ENCODE measurements at regions not wholly inside any gene's neighbourhood (a gene's known extent, or its start where the extent isn't known, plus 50 kb on each side); places are given as distances from the start of the nearest gene placed in this dataset.

DNA sequence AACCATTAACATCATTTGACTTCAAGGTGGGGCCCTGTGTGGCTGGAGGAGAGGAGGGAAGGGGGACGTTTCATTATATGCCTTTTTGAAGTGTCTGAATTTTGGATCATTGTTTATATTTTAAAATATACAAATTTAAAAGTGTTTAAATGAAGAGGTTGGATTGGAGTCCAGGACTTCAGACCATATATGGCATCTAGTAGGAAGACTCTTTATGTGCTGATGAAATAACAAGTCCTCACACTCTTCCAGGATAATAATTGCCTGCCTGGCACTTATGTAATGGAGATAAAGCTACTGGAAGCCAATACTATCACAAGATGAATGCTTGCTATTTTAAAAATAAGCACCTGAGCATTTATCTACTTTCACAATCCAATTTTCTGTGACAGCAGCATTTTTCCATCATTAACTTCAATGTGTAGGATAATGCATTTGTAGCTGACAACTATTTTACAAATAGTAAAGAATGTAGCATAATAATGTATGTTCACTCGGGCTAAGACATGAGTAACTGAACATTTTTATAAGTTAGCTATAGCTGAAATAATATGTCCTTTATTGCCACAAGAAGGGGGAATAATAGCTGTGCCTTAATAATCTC is 188.4 kb downstream of the MTCL1 start (continued):
- no peak for TF ChIP-seq CUX1 (CRISPR knock-in tag; IDR thresholded peaks at IDR 0.05)
- no peak for TF ChIP-seq VEZF1 (CRISPR knock-in tag; IDR thresholded peaks at IDR 0.05)
- no peak for TF ChIP-seq ZNF644 (tag; IDR thresholded peaks at IDR 0.05; ENCODE audit: low read depth)
- TF ChIP-seq MCM2 (IDR thresholded peaks at IDR 0.05; ENCODE audit: low read depth), result no peak
- TF ChIP-seq, protein P1, sequence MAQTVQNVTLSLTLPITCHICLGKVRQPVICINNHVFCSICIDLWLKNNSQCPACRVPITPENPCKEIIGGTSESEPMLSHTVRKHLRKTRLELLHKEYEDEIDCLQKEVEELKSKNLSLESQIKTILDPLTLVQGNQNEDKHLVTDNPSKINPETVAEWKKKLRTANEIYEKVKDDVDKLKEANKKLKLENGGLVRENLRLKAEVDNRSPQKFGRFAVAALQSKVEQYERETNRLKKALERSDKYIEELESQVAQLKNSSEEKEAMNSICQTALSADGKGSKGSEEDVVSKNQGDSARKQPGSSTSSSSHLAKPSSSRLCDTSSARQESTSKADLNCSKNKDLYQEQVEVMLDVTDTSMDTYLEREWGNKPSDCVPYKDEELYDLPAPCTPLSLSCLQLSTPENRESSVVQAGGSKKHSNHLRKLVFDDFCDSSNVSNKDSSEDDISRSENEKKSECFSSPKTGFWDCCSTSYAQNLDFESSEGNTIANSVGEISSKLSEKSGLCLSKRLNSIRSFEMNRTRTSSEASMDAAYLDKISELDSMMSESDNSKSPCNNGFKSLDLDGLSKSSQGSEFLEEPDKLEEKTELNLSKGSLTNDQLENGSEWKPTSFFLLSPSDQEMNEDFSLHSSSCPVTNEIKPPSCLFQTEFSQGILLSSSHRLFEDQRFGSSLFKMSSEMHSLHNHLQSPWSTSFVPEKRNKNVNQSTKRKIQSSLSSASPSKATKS (CRISPR knock-in tag; IDR thresholded peaks at IDR 0.05), result no peak
- no peak for TF ChIP-seq HBP1 (CRISPR knock-in tag; IDR thresholded peaks at IDR 0.05)
- peak; percentile 27; the same call in 1 of the 2 replicates for TF ChIP-seq MAFG (tag; conservative IDR thresholded peaks at IDR 0.05)
- 0 out of 4 replicates have a peak, but pooled peaks of 1 of the 2 experiments have one; percentile 11 for TF ChIP-seq TBL1XR1 (IDR thresholded peaks at IDR 0.05; ENCODE audit: low read length in 2 of 2)
- no peak for TF ChIP-seq ARNT (IDR thresholded peaks at IDR 0.05)
- TF ChIP-seq ELF1 (tag; IDR thresholded peaks at IDR 0.05), result 0 out of 2 replicates have a peak, but pooled peaks have one; percentile 26
- TF ChIP-seq SRSF7 (optimal IDR thresholded peaks at IDR 0.05; ENCODE audit: low read depth, low read length), result no peak
- no peak for TF ChIP-seq CEBPG (CRISPR knock-in tag; IDR thresholded peaks at IDR 0.05)
- TF ChIP-seq CEBPG (tag; conservative IDR thresholded peaks at IDR 0.05 in 1 of 2, IDR thresholded peaks at IDR 0.05 in 1 of 2), result peak in 1 of 2 experiments; percentile 66; a peak in 2 of 4 replicates
- no peak for TF ChIP-seq PTTG1 (tag; IDR thresholded peaks at IDR 0.05; ENCODE audit: low read depth)
- no peak for TF ChIP-seq NR2C2 (CRISPR knock-in tag; IDR thresholded peaks at IDR 0.05)
- TF ChIP-seq NR2C2 (tag; IDR thresholded peaks at IDR 0.05), result peak; percentile 22; the same call in 1 of the 2 replicates
- TF ChIP-seq MAFK (IDR thresholded peaks at IDR 0.05; ENCODE audit: low read length), result 0 out of 2 replicates have a peak, but pooled peaks have one; percentile 16

Data from K562 (cell line).